GM12878 (cell line): ENCODE measurements at regions not wholly inside any gene's neighbourhood (a gene's known extent, or its start where the extent isn't known, plus 50 kb on each side); places are given as distances from the start of the nearest gene placed in this dataset.

Experiments used
- ATAC-seq: fragments of 200-7000 bp; cut with Tn5 transposase; 3 replicates; pipeline ENCODE4 v1.9.1; 2020; ENCODE audit warnings: mild to moderate bottlenecking, moderate library complexity
- BruUV-seq: library from RNA; stranded (reverse); fragments of 400-500 nt; replicated peaks from 2 replicates; lab custom pipeline; 2021; lab: Mats Ljungman, UMichigan
- CTCF ChIA-PET: fragments of 300-600 bp; sonication (Branson Sonifier 250); formaldehyde crosslinking; extraction: SDS; loops from one replicate; lab custom pipeline; 2021; ENCODE audit warnings: inconsistent platforms; lab: Yijun Ruan, JAX
- POLR2A ChIA-PET: fragments of 350-600 bp; formaldehyde crosslinking; extraction: SDS; loops from one replicate; lab custom pipeline; 2021; ENCODE audit warnings: inconsistent platforms; lab: Charles Lee
- RAD21 ChIA-PET: fragments of 300-600 bp; sonication (Branson Sonifier 250); formaldehyde crosslinking; loops from one replicate; lab custom pipeline; 2023; ENCODE audit warnings: antibody characterized with exemption; ENCODE audit not compliant: unreplicated experiment; lab: Charles Lee
- SMC1A ChIA-PET: fragments of 300-600 bp; sonication (Branson Sonifier 250); formaldehyde crosslinking; loops from one replicate; lab custom pipeline; 2023; ENCODE audit not compliant: unreplicated experiment, uncharacterized antibody; lab: Charles Lee
- DNase-seq: peaks from one replicate; pipeline ENCODE4 v3.0.0-alpha.2; 2011; ENCODE audit warnings: low read depth, low spot score
- FAIRE-seq: peaks from 3 replicates; lab custom pipeline; 2011; peaks lifted over from hg19 to GRCh38; lab: Jason Lieb, UNC
- H2AFZ ChIP-seq: 2 replicates; pipeline ENCODE4 v1.6.0; 2011; ENCODE audit warnings: low read depth, low read length, control low read depth; ENCODE audit not compliant: control insufficient read depth
- H3K27ac ChIP-seq: 2 replicates; pipeline ENCODE4 v1.5.1; 2011; ENCODE audit warnings: control low read depth; ENCODE audit not compliant: control insufficient read depth, insufficient read depth
- H3K27me3 ChIP-seq, 2 experiments: replicated peaks in 1 of 2; 2 replicates each; pipeline versions ENCODE4 v1.6.0 to v1.6.1; 2011; ENCODE audit warnings: low read length in 1 of 2; ENCODE audit not compliant: control insufficient read depth in 2 of 2, insufficient read depth in 2 of 2
- H3K36me3 ChIP-seq, 2 experiments: 2 replicates each; pipeline ENCODE4 v1.5.1; 2011; ENCODE audit warnings: low read length in 1 of 2; ENCODE audit not compliant: control insufficient read depth in 2 of 2, insufficient read depth in 2 of 2
- H3K4me1 ChIP-seq: 2 replicates; pipeline ENCODE4 v1.6.1; 2011; ENCODE audit warnings: mild to moderate bottlenecking, low read length, moderate library complexity, mixed read lengths; ENCODE audit not compliant: control insufficient read depth, insufficient read depth
- H3K4me2 ChIP-seq: 2 replicates; pipeline ENCODE4 v1.6.0; 2011; ENCODE audit warnings: control low read depth; ENCODE audit not compliant: control insufficient read depth, insufficient read depth
- H3K4me3 ChIP-seq: fragments of 200-600 bp; sonication (generic); 2 replicates; pipeline ENCODE4 v1.5.1; 2016
- H3K79me2 ChIP-seq: 2 replicates; pipeline ENCODE4 v1.6.0; 2011; ENCODE audit warnings: low read length; ENCODE audit not compliant: control insufficient read depth, insufficient read depth
- H3K9ac ChIP-seq: 2 replicates; pipeline ENCODE4 v1.8.0; 2011; ENCODE audit warnings: low read length, control low read depth, mixed read lengths; ENCODE audit not compliant: control insufficient read depth, insufficient read depth
- H3K9me3 ChIP-seq: replicated peaks from 3 replicates; pipeline ENCODE4 v1.5.1; 2011; ENCODE audit warnings: mild to moderate bottlenecking, low read length; ENCODE audit not compliant: control insufficient read depth, insufficient read depth
- H4K20me1 ChIP-seq: 2 replicates; pipeline ENCODE4 v1.6.0; 2011; ENCODE audit not compliant: control insufficient read depth, insufficient read depth
- CEBPZ ChIP-seq: fragments of 150-350 bp; IDR thresholded peaks from 2 replicates; pipeline ENCODE4 v1.6.1; 2016; ENCODE audit warnings: low read depth, low read length
- CHD2 ChIP-seq: IDR thresholded peaks from 2 replicates; pipeline ENCODE4 v1.6.1; 2011; ENCODE audit warnings: low read depth, low read length, improper control_type of control experiment, borderline replicate concordance
- CREM ChIP-seq: IDR thresholded peaks from 2 replicates; pipeline ENCODE4 v1.6.1; 2014; ENCODE audit warnings: antibody characterized with exemption, low read depth
- KAT2A ChIP-seq: conservative IDR thresholded peaks from 2 replicates; pipeline ENCODE4 v1.6.1; 2011; ENCODE audit warnings: low read depth, low read length; ENCODE audit not compliant: control insufficient read depth
- MEF2A ChIP-seq: IDR thresholded peaks from 2 replicates; pipeline ENCODE4 v1.6.1; 2011; ENCODE audit warnings: low read depth, mild to moderate bottlenecking, low read length, moderate library complexity; ENCODE audit not compliant: insufficient read depth
- MLLT1 ChIP-seq: fragments of 450-650 bp; IDR thresholded peaks from 2 replicates; pipeline ENCODE4 v1.6.1; 2016; ENCODE audit warnings: mild to moderate bottlenecking
- PML ChIP-seq: IDR thresholded peaks from 2 replicates; pipeline ENCODE4 v1.6.1; 2012; ENCODE audit warnings: low read length, inconsistent platforms
- POLR2AphosphoS2 ChIP-seq: IDR thresholded peaks from 2 replicates; pipeline ENCODE4 v1.6.1; 2011; ENCODE audit warnings: low read depth, mild to moderate bottlenecking, low read length, improper control_type of control experiment, moderate library complexity
- POLR2AphosphoS5 ChIP-seq: IDR thresholded peaks from 2 replicates; pipeline ENCODE4 v1.6.1; 2011; ENCODE audit warnings: mild to moderate bottlenecking, low read length, inconsistent platforms
- SMAD5 ChIP-seq: IDR thresholded peaks from 2 replicates; pipeline ENCODE4 v1.6.1; 2016; ENCODE audit warnings: antibody characterized with exemption, low read depth
- SUPT20H ChIP-seq: IDR thresholded peaks from 2 replicates; pipeline ENCODE4 v1.6.1; 2011; ENCODE audit warnings: low read depth, mild to moderate bottlenecking, low read length, moderate library complexity, borderline replicate concordance; ENCODE audit not compliant: control insufficient read depth
- SUZ12 ChIP-seq: fragments of 200-600 bp; sonication (generic); IDR thresholded peaks from one replicate; pipeline ENCODE4 v1.6.1; 2018; ENCODE audit warnings: antibody characterized with exemption, mild to moderate bottlenecking; ENCODE audit not compliant: unreplicated experiment
- TBL1XR1 ChIP-seq: IDR thresholded peaks from 2 replicates; pipeline ENCODE4 v1.6.1; 2012; ENCODE audit warnings: low read depth, low read length, improper control_type of control experiment
- YY1 ChIP-seq: IDR thresholded peaks from 2 replicates; pipeline ENCODE4 v1.6.1; 2011; ENCODE audit warnings: low read depth, mild to moderate bottlenecking, low read length
- ZNF217 ChIP-seq: fragments of 450-650 bp; IDR thresholded peaks from 2 replicates; pipeline ENCODE4 v1.6.1; 2017; ENCODE audit warnings: antibody characterized with exemption, mild to moderate bottlenecking
- WGBS: methylation state at CpG from one replicate; pipeline ENCODE4 v1.1.6; 2016; ENCODE audit warnings: low lambda C conversion rate; ENCODE audit not compliant: insufficient replicate concordance, insufficient coverage; ENCODE audit errors: missing lambda C conversion rate; 5-methylcytosine and 5-hydroxymethylcytosine counted together
- in situ Hi-C: fragments of 300-500 bp; cut with MboI; formaldehyde crosslinking; loops from 9 replicates; pipeline ENCODE4 v1.14.3; 2018; ENCODE audit warnings: mixed read lengths
- intact Hi-C: fragments of 100-400 bp; cut with micrococcal nuclease; formaldehyde crosslinking; loops from one replicate; pipeline ENCODE4 v1.14.2; 2022; ENCODE audit not compliant: unreplicated experiment

DNA sequence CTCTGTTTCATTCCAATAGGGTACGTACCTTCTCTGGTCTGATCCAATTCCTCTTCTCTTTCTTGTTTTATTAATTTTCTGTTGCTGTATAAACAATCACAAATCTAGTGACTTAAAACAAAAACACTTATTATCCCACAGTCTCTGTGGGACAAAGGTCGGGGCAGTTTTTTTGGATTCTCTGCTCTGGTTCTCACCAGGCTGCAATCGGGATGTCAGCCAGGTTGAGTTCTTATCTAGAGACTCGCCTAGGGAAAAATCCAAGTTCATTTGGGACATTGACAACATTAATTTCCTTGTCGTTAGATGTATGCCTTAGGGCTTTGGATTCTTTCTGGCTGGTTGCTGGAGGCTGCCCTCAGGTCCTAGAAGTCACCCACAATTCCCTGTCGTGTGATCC, 430.5 kb upstream of the RORB start:
- no peak for FAIRE-seq
- no peak overlapping the region for H3K27ac ChIP-seq
- intact Hi-C loops = no loop called here
- no peaks in the 10 kb centered on the region for H3K9me3 ChIP-seq
- H3K79me2 ChIP-seq = no peaks in the 10 kb centered on the region
- H4K20me1 ChIP-seq = no peaks in the 10 kb centered on the region
- DNase-seq = no peak
- BruUV-seq = no TSS peak
- ChIA-PET POLR2A (no interaction called here), SMC1A (no interaction called here), RAD21 (no interaction called here), CTCF (no interaction called here)
- no peak for ATAC-seq
- H3K4me2 ChIP-seq = no peak overlapping the region
- no peaks in the 10 kb centered on the region for H3K36me3 ChIP-seq
- no peak overlapping the region for H3K9ac ChIP-seq
- H2AFZ ChIP-seq = no peak overlapping the region
- H3K27me3 ChIP-seq = no peaks in the 10 kb centered on the region
- no peak for TF ChIP-seq PML
- no peak for TF ChIP-seq MLLT1
- TF ChIP-seq SUZ12 = no peak
- no peak for TF ChIP-seq CEBPZ
- no peak for TF ChIP-seq CREM
- no peak for TF ChIP-seq MEF2A
- TF ChIP-seq YY1 = no peak
- TF ChIP-seq CHD2 = no peak
- TF ChIP-seq TBL1XR1 = no peak
- no peak for TF ChIP-seq ZNF217
- TF ChIP-seq SUPT20H = no peak
- no peak for TF ChIP-seq SMAD5
- TF ChIP-seq POLR2AphosphoS5 = no peak
- TF ChIP-seq POLR2AphosphoS2 = no peak
- TF ChIP-seq KAT2A = no peak
- 3% methylated on average over 6 of the region's 6 CpGs for WGBS
- H3K4me1 ChIP-seq = no peaks in the 10 kb centered on the region
- no peak overlapping the region for H3K4me3 ChIP-seq
- in situ Hi-C loops = no loop called here
